HG03439 (cell line): ENCODE measurements at regions not wholly inside any gene's neighbourhood (a gene's known extent, or its start where the extent isn't known, plus 50 kb on each side); places are given as distances from the start of the nearest gene placed in this dataset.

Source experiments
- ATAC-seq: cut with Tn5 transposase; IDR thresholded peaks from one replicate; pipeline ENCODE4 v1.9.1; 2021; ENCODE audit warnings: mild to moderate bottlenecking, moderate library complexity; ENCODE audit not compliant: unreplicated experiment

DNA sequence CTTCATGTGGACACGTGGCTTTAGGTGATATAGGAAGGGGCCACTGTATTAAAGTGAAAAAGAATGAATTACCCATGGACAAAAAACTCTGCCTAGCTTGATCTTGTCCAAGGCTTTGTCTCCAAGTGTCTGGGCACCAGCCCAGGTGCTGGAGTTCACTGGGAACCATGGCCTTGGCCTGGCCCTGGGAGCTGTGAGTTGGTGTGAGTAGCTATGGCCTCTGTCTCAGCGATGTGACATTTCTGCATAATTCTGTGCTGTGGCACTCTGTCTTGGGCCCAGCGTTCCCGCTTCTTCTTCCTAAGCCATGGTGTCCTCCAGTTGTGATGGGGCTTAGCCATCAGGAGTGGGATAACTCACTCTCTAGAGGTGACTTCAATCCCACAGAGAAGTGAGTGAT, 119.0 kb upstream of the PPP2R2D start:
- ATAC-seq, result no peak

DNA sequence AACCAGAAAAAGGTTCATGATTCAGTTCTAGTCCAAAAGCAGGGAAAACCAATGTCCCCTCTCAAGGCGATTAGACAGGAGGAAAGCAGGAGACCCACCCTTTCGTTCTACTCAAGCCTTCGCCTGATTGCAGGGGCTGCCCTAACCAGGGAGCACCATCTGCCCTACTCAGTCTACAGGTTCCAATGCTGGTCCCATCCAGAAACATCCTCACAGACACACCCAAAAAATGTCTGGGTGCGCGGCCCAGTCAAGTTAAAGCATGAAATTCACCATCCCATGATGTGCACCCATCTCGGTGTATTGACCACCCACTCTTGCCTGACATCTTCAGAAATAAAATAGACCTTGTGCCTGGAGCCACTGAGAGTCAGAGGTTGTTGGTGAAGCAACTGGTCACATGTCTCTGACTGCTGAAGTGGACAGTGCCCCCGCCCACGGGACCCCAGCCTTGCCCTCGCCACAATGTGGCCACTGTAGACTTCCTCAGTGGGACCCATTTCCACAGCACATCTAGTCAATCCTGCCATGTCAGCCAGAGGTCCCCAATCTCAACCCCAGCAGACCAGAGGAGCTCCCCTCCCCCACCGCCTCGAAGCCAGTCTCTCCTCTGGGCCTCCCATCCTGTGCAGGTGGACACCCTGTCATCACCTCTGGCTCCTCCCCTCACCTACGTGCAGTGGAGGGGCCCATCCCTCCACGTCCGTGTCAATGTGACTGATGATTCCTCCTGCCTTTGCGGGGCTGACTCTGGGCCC, 116.3 kb upstream of the PPP2R2D start:
- no peak for ATAC-seq

- ATAC-seq, result no peak
Observed at GRCh38 chr10:131785121-131785460, 115.7 kb upstream of the PPP2R2D start.

DNA sequence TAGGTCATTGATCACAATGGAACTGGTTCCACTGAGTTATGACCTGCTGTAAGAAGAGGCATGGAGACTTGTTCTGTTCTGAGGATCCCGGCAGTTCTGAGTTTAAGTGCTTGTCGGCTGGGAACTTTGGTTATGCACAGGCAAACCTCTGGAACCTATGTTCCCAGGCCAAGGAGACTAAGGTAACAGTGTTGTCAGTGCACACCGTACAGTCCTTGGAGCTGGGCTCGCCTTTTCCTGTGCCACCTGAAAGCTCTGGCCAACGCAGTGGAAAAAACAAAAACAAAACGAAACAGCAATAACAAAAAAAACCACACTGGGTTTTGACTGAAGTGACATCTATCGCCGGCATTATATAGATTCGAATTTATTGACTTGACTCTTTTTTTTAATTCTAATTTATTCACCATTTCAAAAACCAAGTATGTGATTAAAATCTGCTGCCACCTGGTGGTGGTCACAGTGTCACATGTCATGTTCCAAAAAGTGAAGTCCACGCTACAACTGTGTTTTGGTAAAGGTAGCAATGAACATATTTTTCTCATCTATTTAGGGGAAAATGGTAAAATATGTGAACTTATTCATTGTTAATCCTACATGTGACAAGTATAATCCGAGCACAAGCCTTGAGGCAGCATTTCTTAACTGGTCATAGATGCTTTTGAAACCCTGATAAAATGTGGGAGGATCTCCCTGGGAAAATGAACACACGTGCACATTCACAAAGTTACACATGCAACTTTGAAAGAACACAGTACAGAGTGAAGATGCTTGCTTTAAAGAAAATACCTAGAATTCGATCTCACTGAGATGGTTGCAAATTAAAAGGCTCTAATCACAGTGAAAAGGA, 113.8 kb upstream of the PPP2R2D start:
- ATAC-seq, result no peak

GRCh38 chr10:131787961-131788360, 112.8 kb upstream of the PPP2R2D start:
- no peak for ATAC-seq

DNA sequence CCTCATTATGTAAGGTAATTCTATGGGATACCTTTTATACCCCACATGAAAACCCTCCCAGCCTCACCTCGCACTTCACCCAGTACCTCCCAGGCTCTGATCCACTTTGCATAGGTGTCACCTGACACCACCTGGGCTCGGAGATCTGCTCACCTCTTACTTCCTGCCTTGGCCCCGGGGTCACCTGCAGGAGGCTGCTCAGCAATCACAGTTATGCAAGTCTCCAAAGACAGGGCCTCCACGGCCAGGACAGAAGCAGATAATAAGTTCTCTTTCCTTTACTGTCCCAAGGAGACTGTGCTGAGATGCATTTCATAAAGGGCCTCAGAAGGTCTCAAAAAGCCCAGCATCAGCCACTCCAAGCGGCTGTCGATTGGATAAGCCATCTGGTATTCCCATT, 112.4 kb upstream of the PPP2R2D start:
- ATAC-seq, result no peak

DNA sequence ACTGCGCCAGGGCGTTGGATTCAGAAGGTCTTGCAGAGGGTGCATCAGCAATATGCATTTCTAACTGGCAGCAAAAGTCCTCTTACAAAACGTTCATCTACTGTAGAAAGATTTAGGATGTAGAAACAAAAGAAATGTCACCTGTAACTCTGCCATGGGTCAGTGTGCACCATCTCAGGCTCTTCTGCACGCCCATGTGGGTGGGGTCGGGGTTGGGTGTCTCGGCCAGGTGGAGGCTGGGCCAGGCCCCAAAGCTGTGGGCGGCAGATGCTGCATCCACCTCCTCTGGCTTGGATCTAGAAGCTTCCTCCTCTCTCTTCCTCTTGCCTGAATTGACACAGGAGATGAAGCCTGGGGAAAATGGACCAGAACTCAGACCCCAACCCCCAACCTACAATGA, 111.3 kb upstream of the PPP2R2D start:
- ATAC-seq, result no peak

- no peak for ATAC-seq
Observed at GRCh38 chr10:131790021-131790420, 110.8 kb upstream of the PPP2R2D start.

DNA sequence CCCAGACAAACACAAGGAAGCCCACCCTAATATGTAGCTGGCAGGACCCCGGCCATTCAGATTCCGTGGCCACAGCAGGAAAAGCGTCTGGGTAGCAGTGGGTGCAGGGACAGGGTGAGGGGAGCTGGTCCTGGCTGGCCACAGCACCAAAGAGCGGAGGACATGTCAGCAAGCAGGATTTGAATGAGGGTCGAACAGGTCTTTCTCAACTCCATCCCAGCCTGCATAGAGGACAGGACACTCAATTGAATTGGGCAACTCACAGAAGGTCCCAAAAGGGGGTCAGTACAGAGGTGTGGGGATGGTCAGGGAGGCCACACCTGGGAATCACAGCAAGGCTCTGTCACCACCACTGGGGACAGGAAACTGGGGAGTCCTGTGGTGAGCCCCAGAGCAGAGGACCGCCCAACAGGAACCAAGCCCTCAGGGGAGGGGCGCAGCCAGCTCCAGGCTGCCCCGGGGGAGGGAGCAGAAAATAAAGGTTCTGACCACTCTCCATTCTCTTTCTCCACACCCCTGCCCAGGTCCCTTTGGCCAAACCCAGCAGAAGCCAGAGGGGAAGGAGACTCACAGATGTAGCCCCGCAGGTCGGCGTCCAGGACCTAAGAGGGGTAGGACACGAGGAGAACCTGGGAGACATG, 108.7 kb upstream of the PPP2R2D start:
- no peak for ATAC-seq

GRCh38 chr10:131792809-131793208, 108.0 kb upstream of the PPP2R2D start:
- no peak for ATAC-seq

DNA sequence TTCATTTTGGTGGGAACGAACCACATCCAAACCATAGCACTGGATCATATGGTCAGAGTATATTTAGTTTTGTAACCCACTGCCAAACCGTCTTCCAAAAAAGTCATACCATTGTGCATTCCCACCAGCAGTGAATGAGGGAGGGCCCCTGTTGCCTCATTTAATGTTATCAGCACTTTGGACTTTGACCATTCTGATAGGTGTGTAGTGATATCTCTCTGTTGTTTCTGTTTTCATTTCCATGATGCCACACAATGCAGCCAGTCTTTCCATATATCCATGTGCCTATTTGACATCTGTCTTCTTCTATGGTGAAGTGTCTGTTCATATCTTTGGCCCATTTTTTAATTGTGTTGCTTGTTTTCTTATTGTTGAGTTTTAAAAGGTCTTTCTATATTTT, 105.0 kb upstream of the PPP2R2D start:
- no peak for ATAC-seq

DNA sequence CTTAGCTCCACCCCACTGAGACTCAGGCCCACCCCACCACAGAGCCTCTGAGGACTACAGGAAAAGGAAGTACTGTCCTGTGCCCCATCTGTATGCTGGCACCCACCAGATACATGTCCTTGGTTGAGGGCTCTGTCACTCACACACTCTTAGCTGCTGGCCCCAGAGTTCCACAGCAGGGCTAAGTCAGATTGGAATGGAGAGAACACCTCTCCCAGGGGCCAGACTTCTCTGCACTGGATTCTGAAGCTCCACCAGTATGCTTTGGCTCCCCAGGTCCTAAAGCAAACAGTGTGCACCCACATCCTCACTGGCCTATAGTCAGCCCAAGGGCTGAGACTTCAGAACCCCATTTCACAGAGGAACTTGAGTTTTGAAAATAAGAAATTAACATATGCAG, 103.2 kb upstream of the PPP2R2D start:
- no peak for ATAC-seq

- no peak for ATAC-seq
Observed at GRCh38 chr10:131799429-131799828, 101.4 kb upstream of the PPP2R2D start.

DNA sequence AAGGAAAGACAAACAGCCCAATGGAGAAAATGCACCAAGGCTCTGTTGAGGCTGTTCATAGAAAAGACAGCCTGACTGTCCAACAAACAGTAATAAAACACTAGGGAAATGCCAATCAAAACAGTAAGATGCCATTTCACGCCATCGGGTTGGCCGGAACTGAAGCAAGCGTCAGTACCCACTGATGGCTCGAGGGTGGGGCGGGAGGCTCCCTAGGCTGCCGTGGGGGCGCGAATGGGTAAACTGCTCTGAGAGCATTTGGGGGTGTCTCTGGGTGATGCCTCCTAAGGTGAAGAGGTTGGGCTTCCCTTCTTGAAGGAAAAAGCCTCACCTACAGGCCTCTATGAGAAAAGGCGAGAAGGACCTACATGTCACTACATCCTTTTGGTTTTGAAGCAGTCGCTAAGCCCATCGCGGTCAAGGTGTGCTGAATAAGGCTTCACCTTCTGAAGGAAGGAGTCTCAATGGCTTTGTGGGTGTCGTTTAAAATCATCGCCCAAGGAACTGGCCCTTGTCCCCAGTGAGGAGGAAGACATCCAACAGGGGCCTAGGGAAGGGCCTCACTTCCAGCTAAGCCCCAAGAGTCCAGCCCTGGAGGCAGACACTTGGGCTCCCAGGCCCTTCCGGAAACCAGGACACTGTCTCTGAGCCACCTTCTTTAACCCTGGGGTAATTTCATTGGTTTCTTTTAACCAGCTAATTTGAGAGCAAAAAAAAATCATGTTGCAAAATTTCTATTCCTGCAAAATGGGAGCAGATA, 98.5 kb upstream of the PPP2R2D start:
- no peak for ATAC-seq

DNA sequence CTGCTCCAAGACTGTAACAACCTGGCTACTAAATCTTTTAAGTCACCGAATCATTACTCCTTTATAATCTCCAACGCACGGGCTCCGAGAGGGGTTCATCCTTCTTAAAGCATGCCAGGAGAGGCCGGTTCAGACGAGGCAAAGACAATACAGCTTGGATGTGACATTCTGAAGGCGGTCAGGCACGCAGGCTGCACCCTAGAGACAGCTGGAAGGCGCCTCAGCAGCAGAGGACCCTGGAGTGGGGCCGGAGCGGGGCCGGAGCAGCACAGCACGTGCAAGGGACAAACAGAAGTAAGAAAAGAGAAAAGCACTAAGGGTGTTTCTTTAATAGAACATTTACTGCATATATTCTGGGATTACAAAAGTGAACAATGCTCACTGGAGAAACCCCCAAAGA, 97.8 kb upstream of the PPP2R2D start:
- no peak for ATAC-seq

GRCh38 chr10:131803860-131804425, 96.9 kb upstream of the PPP2R2D start:
- ATAC-seq, result no peak

DNA sequence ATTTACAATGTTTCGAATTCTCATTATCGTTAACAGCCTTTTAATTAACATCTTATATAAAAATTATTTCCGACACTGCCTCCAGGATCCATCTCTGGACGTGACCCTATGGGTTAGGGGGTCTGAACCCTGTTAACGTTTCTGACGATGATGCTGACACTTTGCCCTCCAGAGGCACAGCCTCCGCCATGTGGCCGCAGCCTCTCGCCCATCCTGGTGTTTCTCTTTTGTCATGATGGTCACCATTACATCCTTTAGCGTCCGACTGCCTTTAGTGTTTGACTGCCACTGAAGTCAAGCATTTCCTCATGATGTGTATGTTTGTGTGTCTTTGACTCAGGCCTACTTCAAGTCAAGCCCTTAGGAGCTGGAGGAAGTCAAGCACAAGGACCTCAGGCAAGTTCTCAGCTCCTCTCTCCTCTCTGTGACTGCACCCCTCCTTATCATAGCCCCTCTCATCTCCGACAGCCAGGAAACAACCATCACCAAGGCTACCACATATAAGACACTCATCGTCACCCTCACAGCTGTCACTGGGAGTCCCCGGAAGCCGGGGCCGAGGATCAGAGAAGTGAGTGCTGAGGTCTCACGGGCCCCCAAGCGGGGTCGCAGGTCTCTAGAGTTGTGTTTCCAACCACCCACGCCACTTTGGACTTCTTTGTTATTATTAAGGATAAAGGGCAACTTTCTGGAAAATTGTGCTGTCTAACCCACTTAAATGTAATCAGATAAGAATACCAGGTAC, 96.1 kb upstream of the PPP2R2D start:
- no peak for ATAC-seq

DNA sequence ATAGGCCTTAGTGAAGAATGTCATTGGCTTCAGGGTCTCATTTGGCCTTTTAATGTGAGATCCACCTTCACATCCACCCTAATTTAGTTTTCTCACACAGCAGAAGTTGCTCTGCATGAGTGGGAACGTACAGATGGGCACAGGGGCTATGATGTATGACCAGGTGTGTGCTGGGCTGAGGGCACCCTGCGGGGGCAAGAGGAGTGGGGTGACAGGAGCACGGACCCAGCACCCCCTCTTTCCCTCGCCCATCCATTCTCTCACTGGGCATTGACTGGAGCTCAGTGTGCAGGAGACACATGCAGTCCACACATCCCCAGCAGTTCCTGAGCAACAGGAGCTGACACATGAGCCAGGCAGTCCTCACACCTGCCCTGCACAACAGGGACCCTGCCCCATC, 95.1 kb upstream of the PPP2R2D start:
- ATAC-seq, result no peak

- ATAC-seq, result no peak
Observed at GRCh38 chr10:131806146-131806545, 94.7 kb upstream of the PPP2R2D start.

GRCh38 chr10:131806646-131807317, 94.0 kb upstream of the PPP2R2D start:
- ATAC-seq, result no peak
